ENCODE measurements at regions not wholly inside any gene's neighbourhood (a gene's known extent, or its start where the extent isn't known, plus 50 kb on each side); places are given as distances from the start of the nearest gene placed in this dataset.

- no peak overlapping the region for H2AFZ ChIP-seq (ENCODE audit: low read depth, low read length)
Measured at GRCh38 chrX:100478714-100479306, 68.7 kb upstream of the PCDH19 start.

GRCh38 chrX:100477958-100478357 is 67.9 kb upstream of the PCDH19 start:
- no peak overlapping the region for H3K4me3 ChIP-seq (ENCODE audit: low read depth in 1 of 2, low read length in 2 of 2)
- no peaks in the 10 kb centered on the region for H4K20me1 ChIP-seq (ENCODE audit: insufficient read depth, low read length)
- H3K79me2 ChIP-seq (ENCODE audit: insufficient read depth, low read length): no peaks in the 10 kb centered on the region
- H3K9ac ChIP-seq (ENCODE audit: low read depth, low read length): no peak overlapping the region
- H3K9me3 ChIP-seq (ENCODE audit: insufficient read depth, low read length, severe bottlenecking): no peaks in the 10 kb centered on the region
- TF ChIP-seq EZH2 (IDR thresholded peaks at IDR 0.05; ENCODE audit: borderline replicate concordance, low read depth, low read length, severe bottlenecking): no peak
- TF ChIP-seq, protein P1, sequence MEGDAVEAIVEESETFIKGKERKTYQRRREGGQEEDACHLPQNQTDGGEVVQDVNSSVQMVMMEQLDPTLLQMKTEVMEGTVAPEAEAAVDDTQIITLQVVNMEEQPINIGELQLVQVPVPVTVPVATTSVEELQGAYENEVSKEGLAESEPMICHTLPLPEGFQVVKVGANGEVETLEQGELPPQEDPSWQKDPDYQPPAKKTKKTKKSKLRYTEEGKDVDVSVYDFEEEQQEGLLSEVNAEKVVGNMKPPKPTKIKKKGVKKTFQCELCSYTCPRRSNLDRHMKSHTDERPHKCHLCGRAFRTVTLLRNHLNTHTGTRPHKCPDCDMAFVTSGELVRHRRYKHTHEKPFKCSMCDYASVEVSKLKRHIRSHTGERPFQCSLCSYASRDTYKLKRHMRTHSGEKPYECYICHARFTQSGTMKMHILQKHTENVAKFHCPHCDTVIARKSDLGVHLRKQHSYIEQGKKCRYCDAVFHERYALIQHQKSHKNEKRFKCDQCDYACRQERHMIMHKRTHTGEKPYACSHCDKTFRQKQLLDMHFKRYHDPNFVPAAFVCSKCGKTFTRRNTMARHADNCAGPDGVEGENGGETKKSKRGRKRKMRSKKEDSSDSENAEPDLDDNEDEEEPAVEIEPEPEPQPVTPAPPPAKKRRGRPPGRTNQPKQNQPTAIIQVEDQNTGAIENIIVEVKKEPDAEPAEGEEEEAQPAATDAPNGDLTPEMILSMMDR (IDR thresholded peaks at IDR 0.05; ENCODE audit: borderline replicate concordance, extremely low read depth, low read length, poor library complexity, severe bottlenecking): no peak
- no peaks in the 10 kb centered on the region for H3K27me3 ChIP-seq (ENCODE audit: insufficient read depth, low read length, poor library complexity)
- H3K36me3 ChIP-seq (ENCODE audit: insufficient read depth, low read length): no peaks in the 10 kb centered on the region
- ATAC-seq (ENCODE audit: insufficient read depth, low read depth): no peak
- no peak overlapping the region for H2AFZ ChIP-seq (ENCODE audit: low read depth, low read length)
- no peak for DNase-seq
- H3K4me1 ChIP-seq (ENCODE audit: insufficient read depth, low read length): no peaks in the 10 kb centered on the region
- H3K4me2 ChIP-seq (ENCODE audit: insufficient read depth, low read length): no peak overlapping the region
- H3K27ac ChIP-seq (ENCODE audit: low read length): no peak overlapping the region

More at GRCh38 chrX:100478714-100479306, 68.7 kb upstream of the PCDH19 start:
- H3K27ac ChIP-seq (ENCODE audit: low read length): no peak overlapping the region
- ATAC-seq (ENCODE audit: insufficient read depth, low read depth) (no peak), DNase-seq (no peak)
- H3K27me3 ChIP-seq (ENCODE audit: insufficient read depth, low read length, poor library complexity): no peaks in the 10 kb centered on the region
- H3K9me3 ChIP-seq (ENCODE audit: insufficient read depth, low read length, severe bottlenecking): no peaks in the 10 kb centered on the region
- H3K9ac ChIP-seq (ENCODE audit: low read depth, low read length): no peak overlapping the region
- TF ChIP-seq EZH2 (IDR thresholded peaks at IDR 0.05; ENCODE audit: borderline replicate concordance, low read depth, low read length, severe bottlenecking): no peak
- TF ChIP-seq, protein P1 (IDR thresholded peaks at IDR 0.05; ENCODE audit: borderline replicate concordance, extremely low read depth, low read length, poor library complexity, severe bottlenecking): no peak
- no peaks in the 10 kb centered on the region for H3K4me1 ChIP-seq (ENCODE audit: insufficient read depth, low read length)
- no peaks in the 10 kb centered on the region for H4K20me1 ChIP-seq (ENCODE audit: insufficient read depth, low read length)
- H3K4me2 ChIP-seq (ENCODE audit: insufficient read depth, low read length): no peak overlapping the region
- H3K4me3 ChIP-seq (ENCODE audit: low read depth in 1 of 2, low read length in 2 of 2): no peak overlapping the region
- H3K79me2 ChIP-seq (ENCODE audit: insufficient read depth, low read length): no peaks in the 10 kb centered on the region
- H3K36me3 ChIP-seq (ENCODE audit: insufficient read depth, low read length): no peaks in the 10 kb centered on the region

- H4K20me1 ChIP-seq (ENCODE audit: insufficient read depth, low read length): no peaks in the 10 kb centered on the region
Measured at GRCh38 chrX:100477467-100477866, 67.4 kb upstream of the PCDH19 start.

More at GRCh38 chrX:100477467-100477866, 67.4 kb upstream of the PCDH19 start:
- Histone ChIP-seq H3K4me2 (ENCODE audit: insufficient read depth, low read length) (no peak overlapping the region), H3K9ac (ENCODE audit: low read depth, low read length) (no peak overlapping the region), H3K27ac (ENCODE audit: low read length) (no peak overlapping the region), H3K9me3 (ENCODE audit: insufficient read depth, low read length, severe bottlenecking) (no peaks in the 10 kb centered on the region), H3K4me3 (ENCODE audit: low read depth in 1 of 2, low read length in 2 of 2) (no peak overlapping the region), H3K36me3 (ENCODE audit: insufficient read depth, low read length) (no peaks in the 10 kb centered on the region), H3K27me3 (ENCODE audit: insufficient read depth, low read length, poor library complexity) (no peaks in the 10 kb centered on the region), H3K79me2 (ENCODE audit: insufficient read depth, low read length) (no peaks in the 10 kb centered on the region), H2AFZ (ENCODE audit: low read depth, low read length) (no peak overlapping the region), H3K4me1 (ENCODE audit: insufficient read depth, low read length) (no peaks in the 10 kb centered on the region)
- DNase-seq (no peak), ATAC-seq (ENCODE audit: insufficient read depth, low read depth) (no peak)
- TF ChIP-seq, protein P1 (IDR thresholded peaks at IDR 0.05; ENCODE audit: borderline replicate concordance, extremely low read depth, low read length, poor library complexity, severe bottlenecking): no peak
- TF ChIP-seq EZH2 (IDR thresholded peaks at IDR 0.05; ENCODE audit: borderline replicate concordance, low read depth, low read length, severe bottlenecking): no peak

Measured in DND-41 (cell line).